GM06990 (cell line): ENCODE measurements at regions not wholly inside any gene's neighbourhood (a gene's known extent, or its start where the extent isn't known, plus 50 kb on each side); places are given as distances from the start of the nearest gene placed in this dataset.

Source experiments
- DNase-seq: peaks from one replicate; pipeline ENCODE4 v3.0.0-alpha.2; 2011; ENCODE audit not compliant: insufficient read length; ENCODE audit errors: extremely low read depth
- H3K27me3 ChIP-seq: replicated peaks from 2 replicates; pipeline ENCODE4 v1.6.0; 2011; ENCODE audit warnings: low read length; ENCODE audit not compliant: control insufficient read depth, insufficient read depth
- H3K36me3 ChIP-seq: 2 replicates; pipeline ENCODE4 v1.5.1; 2011; ENCODE audit warnings: low read length; ENCODE audit not compliant: control insufficient read depth, insufficient read depth
- H3K4me3 ChIP-seq: replicated peaks from 2 replicates; pipeline ENCODE4 v1.5.1; 2011; ENCODE audit warnings: low read depth, mild to moderate bottlenecking, control low read depth, low read length
- TF ChIP-seq, protein P1 (sequence below): IDR thresholded peaks from 2 replicates; pipeline ENCODE4 v1.5.1; 2011; ENCODE audit warnings: low read length, control low read depth, mild to moderate bottlenecking, inconsistent platforms; ENCODE audit not compliant: insufficient read depth, poor library complexity, severe bottlenecking

DNA sequence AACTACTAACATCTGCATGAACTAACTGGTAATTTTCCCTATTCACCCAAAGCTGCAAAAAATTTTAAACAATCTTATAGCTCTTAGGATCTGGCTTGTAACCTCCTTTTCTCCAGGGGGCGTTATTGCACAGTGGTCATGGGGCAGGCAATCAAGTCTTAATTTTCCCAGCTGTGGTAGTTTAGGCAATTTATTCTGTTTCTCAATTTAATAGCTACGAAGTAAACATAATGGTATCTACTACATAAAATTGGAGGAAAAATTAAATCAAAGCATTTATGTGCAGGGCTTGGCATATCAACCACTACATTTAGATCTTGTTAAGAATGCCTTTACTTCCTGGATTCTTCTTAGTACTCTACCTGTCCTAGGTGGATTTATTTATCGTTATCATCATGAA is 137.4 kb upstream of the GUCY1A1 start:
- TF ChIP-seq, protein P1, sequence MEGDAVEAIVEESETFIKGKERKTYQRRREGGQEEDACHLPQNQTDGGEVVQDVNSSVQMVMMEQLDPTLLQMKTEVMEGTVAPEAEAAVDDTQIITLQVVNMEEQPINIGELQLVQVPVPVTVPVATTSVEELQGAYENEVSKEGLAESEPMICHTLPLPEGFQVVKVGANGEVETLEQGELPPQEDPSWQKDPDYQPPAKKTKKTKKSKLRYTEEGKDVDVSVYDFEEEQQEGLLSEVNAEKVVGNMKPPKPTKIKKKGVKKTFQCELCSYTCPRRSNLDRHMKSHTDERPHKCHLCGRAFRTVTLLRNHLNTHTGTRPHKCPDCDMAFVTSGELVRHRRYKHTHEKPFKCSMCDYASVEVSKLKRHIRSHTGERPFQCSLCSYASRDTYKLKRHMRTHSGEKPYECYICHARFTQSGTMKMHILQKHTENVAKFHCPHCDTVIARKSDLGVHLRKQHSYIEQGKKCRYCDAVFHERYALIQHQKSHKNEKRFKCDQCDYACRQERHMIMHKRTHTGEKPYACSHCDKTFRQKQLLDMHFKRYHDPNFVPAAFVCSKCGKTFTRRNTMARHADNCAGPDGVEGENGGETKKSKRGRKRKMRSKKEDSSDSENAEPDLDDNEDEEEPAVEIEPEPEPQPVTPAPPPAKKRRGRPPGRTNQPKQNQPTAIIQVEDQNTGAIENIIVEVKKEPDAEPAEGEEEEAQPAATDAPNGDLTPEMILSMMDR = peak; percentile 45
- no peak for DNase-seq
- Histone ChIP-seq H3K36me3 (no peaks in the 10 kb centered on the region), H3K4me3 (no peak overlapping the region), H3K27me3 (no peaks in the 10 kb centered on the region)

DNA sequence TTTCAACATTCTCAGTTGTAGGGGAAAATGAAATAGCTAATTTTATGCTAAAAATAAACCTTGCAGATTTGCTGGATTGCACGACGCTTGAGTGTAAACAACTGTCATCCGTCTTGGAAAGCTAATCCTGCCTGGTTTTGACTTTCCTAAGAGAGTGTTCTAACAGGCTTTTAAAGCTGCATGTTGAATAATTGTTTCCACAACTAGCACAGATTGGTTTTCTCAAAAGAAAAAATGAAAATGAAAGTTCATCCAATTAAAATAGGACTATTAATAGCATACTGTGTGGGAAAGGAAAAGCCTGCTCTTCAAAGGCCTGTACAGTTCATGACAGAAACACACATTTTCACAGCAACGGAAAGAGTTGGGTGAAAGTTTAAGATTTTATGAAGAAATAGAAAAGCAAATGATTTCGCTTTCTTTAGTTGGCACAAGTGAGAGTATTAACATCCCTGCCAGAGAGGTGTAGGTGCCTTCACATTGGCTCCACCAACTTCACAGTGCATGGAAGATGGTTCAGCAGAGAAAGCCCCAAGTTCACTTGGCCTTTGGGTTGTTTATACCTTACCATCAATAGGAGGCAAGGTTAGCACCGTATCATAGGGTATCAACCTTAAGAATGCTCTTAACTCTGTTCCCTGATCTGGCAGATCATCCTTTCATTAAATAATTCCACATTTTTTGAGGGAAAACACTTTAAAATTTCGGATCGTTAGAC is 140.0 kb upstream of the GUCY1A1 start:
- no peaks in the 10 kb centered on the region for H3K36me3 ChIP-seq
- TF ChIP-seq, protein P1 = no peak
- no peak for DNase-seq
- H3K4me3 ChIP-seq = no peak overlapping the region
- H3K27me3 ChIP-seq = no peaks in the 10 kb centered on the region

DNA sequence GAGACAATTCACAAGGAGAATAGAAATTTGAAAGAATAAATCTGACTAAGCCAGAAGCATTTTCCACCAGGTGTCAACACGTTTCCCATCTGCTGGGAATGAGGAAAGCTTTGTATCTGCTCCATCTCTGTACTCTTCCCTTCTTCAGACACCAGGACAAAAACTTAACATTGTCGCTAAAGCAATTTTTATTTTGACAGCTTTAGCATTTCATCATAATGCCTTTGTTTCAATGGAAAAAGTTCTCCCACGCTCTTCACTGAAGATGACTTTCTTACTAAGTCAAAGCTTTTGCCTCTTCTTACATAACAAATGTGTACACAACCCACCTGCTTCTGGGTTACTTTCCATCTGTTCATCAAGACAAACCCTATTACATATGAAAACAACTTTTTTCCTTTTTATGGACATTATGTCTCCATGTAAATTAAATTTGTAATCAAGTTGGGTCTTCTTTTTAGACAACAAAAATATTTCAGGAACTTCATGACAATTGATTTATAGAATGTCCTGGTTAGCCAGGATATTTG is 141.7 kb upstream of the GUCY1A1 start:
- no peak for DNase-seq
- no peaks in the 10 kb centered on the region for H3K27me3 ChIP-seq
- H3K36me3 ChIP-seq = no peaks in the 10 kb centered on the region
- H3K4me3 ChIP-seq = no peak overlapping the region
- TF ChIP-seq, protein P1 = no peak

DNA sequence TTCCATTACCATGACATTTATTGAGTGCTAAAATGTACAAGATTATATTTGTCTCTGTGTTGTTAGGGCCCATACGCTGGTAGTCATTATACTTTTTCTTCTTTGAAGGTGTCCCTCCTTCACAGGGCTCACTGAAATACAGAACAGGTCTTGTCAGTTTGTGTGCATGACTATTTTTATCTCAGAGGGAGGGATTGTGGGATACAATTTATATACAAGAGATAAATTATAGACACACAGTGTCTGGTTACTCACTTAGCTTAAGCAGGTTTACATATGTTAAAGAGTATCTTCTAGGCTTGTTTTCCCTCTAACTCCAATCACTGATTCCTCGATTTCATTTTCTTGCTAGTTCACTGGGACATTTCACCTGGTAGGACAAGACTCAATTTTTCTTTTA is 143.3 kb upstream of the GUCY1A1 start:
- DNase-seq = no peak
- H3K36me3 ChIP-seq = no peaks in the 10 kb centered on the region
- TF ChIP-seq, protein P1 = no peak
- H3K27me3 ChIP-seq = no peaks in the 10 kb centered on the region
- H3K4me3 ChIP-seq = no peak overlapping the region

- Histone ChIP-seq H3K27me3 (no peaks in the 10 kb centered on the region), H3K36me3 (no peaks in the 10 kb centered on the region), H3K4me3 (no peak overlapping the region)
- no peak for DNase-seq
- TF ChIP-seq, protein P1 = no peak
These were observed 144.4 kb upstream of the GUCY1A1 start for GRCh38 chr4:155522201-155522600.
